GM12864 (cell line): ENCODE measurements at regions not wholly inside any gene's neighbourhood (a gene's known extent, or its start where the extent isn't known, plus 50 kb on each side); places are given as distances from the start of the nearest gene placed in this dataset.

Experiments
- DNase-seq: peaks from one replicate; pipeline ENCODE4 v3.0.0-alpha.2; 2011; ENCODE audit warnings: low read depth
- H3K4me3 ChIP-seq: 2 replicates; pipeline ENCODE4 v1.5.1; 2011; ENCODE audit warnings: mild to moderate bottlenecking, low read depth, low read length, control low read depth
- CTCF ChIP-seq: IDR thresholded peaks from 2 replicates; pipeline ENCODE4 v1.5.1; 2011; ENCODE audit warnings: low read depth, mild to moderate bottlenecking, moderate library complexity, low read length, control low read depth, inconsistent platforms; ENCODE audit errors: missing control alignments

GRCh38 chr1:168371477-168371876 lies 90.8 kb downstream of the TBX19 start:
- H3K4me3 ChIP-seq: no peak overlapping the region
- TF ChIP-seq CTCF: no peak
- no peak for DNase-seq

GRCh38 chr1:168370586-168370985 lies 89.9 kb downstream of the TBX19 start:
- DNase-seq: no peak
- H3K4me3 ChIP-seq: no peak overlapping the region
- TF ChIP-seq CTCF: no peak

GRCh38 chr1:168369655-168370054 lies 89.0 kb downstream of the TBX19 start:
- no peak for DNase-seq
- no peak overlapping the region for H3K4me3 ChIP-seq
- TF ChIP-seq CTCF: no peak

GRCh38 chr1:168368131-168368530 lies 87.5 kb downstream of the TBX19 start:
- no peak overlapping the region for H3K4me3 ChIP-seq
- no peak for DNase-seq
- no peak for TF ChIP-seq CTCF

- no peak for DNase-seq
Observed at GRCh38 chr1:168365719-168366479, 85.2 kb downstream of the TBX19 start.

More at GRCh38 chr1:168365719-168366479, 85.2 kb downstream of the TBX19 start:
- H3K4me3 ChIP-seq: no peak overlapping the region
- peak; percentile 50 for TF ChIP-seq CTCF
